HAP-1 (cell line): ENCODE measurements at regions not wholly inside any gene's neighbourhood (a gene's known extent, or its start where the extent isn't known, plus 50 kb on each side); places are given as distances from the start of the nearest gene placed in this dataset.

Experiments used
- DNase-seq, 2 experiments: peaks; one replicate each; pipeline ENCODE4 v3.0.0-alpha.2; 2016 to 2020; ENCODE audit warnings: low spot score in 2 of 2
- H3K27me3 ChIP-seq: fragments of 250-450 bp; sonication (Bioruptor Pico); 2 replicates; pipeline ENCODE4 v1.5.1; 2020; ENCODE audit warnings: low read depth, mild to moderate bottlenecking, moderate library complexity
- H3K36me3 ChIP-seq: fragments of 250-450 bp; sonication (Bioruptor Pico); replicated peaks from 2 replicates; pipeline ENCODE4 v1.5.1; 2020; ENCODE audit warnings: mild to moderate bottlenecking
- H3K4me1 ChIP-seq: fragments of 250-450 bp; sonication (Bioruptor Pico); 2 replicates; pipeline ENCODE4 v1.5.1; 2020; ENCODE audit warnings: mild to moderate bottlenecking
- H3K4me3 ChIP-seq: fragments of 250-450 bp; sonication (Bioruptor Pico); 2 replicates; pipeline ENCODE4 v1.5.1; 2020; ENCODE audit warnings: mild to moderate bottlenecking, moderate library complexity
- H3K9me3 ChIP-seq: fragments of 250-450 bp; sonication (Bioruptor Pico); 2 replicates; pipeline ENCODE4 v1.5.1; 2020; ENCODE audit warnings: mild to moderate bottlenecking, moderate library complexity
- in situ Hi-C: fragments of 300-500 bp; cut with MboI; formaldehyde crosslinking; loops from 3 replicates; pipeline ENCODE4 v1.14.3; 2020; ENCODE audit warnings: low sequenced_read_pairs, inconsistent platforms, mixed read lengths

DNA sequence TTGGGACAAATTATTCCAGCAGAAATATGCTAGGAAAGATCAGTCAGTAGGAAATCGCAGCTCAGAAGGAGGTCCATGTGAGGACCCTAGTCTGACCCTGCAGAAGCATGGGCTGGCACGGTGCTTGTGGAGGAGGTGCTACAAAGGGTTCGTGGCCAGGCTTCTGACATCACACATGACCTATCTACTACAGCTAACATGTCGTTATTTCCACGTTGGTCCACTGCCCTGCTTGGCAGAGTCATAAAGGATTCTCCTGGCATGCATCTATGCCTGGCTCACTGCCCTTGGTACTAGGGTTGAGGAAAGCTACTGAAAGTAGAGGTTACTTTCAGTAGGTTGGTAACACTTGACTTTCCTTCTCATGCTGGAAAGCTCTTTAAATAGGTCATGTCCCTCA is 118.1 kb upstream of the SHISA6 start:
- H3K4me3 ChIP-seq, result no peak overlapping the region
- DNase-seq, result no peak
- H3K27me3 ChIP-seq, result no peaks in the 10 kb centered on the region
- no peaks in the 10 kb centered on the region for H3K36me3 ChIP-seq
- H3K9me3 ChIP-seq, result no peaks in the 10 kb centered on the region
- no peaks in the 10 kb centered on the region for H3K4me1 ChIP-seq
- in situ Hi-C loops, result no loop called here

DNA sequence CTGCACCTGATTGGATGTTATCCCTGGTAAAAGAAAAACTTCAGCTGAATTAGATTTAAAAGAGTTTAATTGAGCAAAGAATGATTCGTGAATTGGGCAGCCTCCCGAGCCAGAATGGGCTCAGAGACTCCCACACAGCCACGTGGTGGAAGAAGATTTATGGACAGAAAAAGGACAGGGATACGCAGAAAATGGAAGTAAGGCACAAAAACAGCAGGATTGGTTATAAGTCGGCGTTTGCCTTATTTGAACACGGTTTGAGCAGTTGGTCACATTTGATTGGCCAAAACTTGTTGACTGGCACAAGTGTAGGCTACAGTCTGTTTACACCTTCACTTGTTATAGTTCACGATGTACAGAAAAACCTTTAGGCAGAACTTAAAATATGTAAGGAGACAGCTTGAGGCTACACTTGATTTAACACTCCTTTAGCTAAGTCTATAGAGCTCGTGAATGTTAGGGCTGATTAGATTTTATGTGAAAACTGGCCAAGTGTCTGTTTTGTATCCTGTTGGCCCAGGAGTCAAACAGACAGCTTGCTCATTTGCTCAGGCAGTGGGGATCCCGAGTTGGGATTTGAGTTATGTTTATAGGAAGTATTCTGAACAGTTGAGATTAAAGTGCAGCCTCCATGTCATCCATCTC is 119.5 kb upstream of the SHISA6 start:
- in situ Hi-C loops, result no loop called here
- no peak for DNase-seq

DNA sequence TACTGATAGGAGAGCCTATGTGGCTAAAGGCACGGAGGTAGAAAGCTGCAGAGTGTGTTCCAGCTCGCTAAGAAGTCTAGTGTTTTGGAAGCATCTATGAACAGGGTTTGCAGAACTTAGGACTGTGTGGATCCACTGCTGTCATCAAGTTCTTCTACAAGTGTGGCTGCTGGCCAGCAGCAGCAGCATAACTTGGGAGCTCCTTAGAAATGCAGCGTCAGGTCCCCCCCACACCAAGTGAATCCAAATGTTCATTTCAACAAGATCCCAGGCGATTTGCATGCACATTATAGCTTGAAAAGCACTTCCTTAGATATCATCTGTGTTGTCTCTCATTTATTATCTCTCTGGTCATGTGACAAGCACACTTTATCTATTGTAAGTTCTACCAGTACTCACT is 131.9 kb upstream of the SHISA6 start:
- H3K4me1 ChIP-seq, result no peaks in the 10 kb centered on the region
- in situ Hi-C loops, result no loop called here
- no peak overlapping the region for H3K4me3 ChIP-seq
- H3K36me3 ChIP-seq, result no peaks in the 10 kb centered on the region
- DNase-seq, result no peak
- 0 out of 2 replicates have a peak, but pooled peaks cover 4% of the 10 kb centered on the region for H3K9me3 ChIP-seq
- no peaks in the 10 kb centered on the region for H3K27me3 ChIP-seq

More for the DNA sequence above, 119.5 kb upstream of the SHISA6 start:
- H3K27me3 ChIP-seq, result no peaks in the 10 kb centered on the region
- H3K4me1 ChIP-seq, result no peaks in the 10 kb centered on the region
- no peaks in the 10 kb centered on the region for H3K9me3 ChIP-seq
- H3K4me3 ChIP-seq, result no peak overlapping the region
- no peaks in the 10 kb centered on the region for H3K36me3 ChIP-seq

DNA sequence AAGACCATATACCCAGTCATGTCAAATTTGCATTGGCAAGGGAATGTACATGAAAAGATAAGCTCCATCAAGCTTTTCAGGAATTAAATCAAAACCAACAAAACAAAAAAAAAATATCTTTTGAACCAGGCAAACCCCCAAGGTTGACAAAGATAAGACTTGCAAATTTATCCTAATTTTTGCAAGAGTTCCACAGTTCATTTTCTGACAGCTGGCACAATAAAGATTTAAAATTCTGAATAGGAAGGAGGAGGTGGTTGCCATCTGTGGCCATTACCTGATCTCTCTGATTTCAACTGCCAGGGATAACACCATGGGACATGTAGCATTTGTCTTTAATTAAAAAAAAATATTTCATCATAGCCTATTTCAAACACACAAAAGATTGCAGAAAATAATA is 135.9 kb upstream of the SHISA6 start:
- no peak overlapping the region for H3K4me3 ChIP-seq
- in situ Hi-C loops, result no loop called here
- no peaks in the 10 kb centered on the region for H3K4me1 ChIP-seq
- H3K36me3 ChIP-seq, result no peaks in the 10 kb centered on the region
- no peaks in the 10 kb centered on the region for H3K27me3 ChIP-seq
- H3K9me3 ChIP-seq, result no peaks in the 10 kb centered on the region
- DNase-seq, result no peak

DNA sequence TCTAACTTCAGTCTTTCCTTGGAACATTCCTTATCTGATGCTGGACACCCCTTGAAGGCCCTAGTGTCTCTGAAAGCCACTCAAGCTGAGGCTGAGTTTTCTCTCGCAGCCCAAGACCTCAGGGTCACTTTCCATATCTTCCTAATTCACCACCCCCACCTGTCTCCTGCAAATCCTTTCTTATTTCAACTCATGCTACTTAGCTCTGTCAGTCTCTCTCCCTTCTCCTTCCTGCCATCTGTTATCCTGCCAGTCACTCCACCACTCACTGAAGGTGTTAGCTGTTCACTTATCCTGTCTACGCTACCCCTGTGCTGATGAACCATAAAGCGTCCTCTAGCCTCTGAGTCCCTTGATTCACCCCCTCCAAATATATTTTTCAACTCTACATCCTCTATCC is 143.9 kb upstream of the SHISA6 start:
- in situ Hi-C loops, result no loop called here
- H3K36me3 ChIP-seq, result no peaks in the 10 kb centered on the region
- H3K4me3 ChIP-seq, result no peak overlapping the region
- H3K27me3 ChIP-seq, result no peaks in the 10 kb centered on the region
- H3K4me1 ChIP-seq, result no peaks in the 10 kb centered on the region
- DNase-seq, result no peak
- no peaks in the 10 kb centered on the region for H3K9me3 ChIP-seq

DNA sequence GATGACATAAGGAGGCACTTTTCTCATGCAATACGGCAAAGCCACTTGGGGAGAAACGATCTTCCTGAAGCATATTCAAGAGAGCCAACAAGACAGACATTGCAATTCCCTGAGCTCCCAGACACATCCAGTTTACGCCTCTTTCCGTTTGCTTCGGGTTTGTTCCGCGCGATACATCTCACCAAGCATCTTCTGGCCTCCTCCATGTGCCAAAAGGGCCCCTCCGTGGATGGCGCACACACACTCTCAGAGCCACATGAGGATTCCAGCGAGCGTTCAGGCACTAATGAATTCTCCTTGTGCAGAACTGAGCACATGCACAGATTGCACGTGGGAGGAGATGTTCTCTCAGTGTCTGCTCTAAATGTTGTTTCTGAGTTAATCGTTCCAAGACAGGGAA is 146.7 kb upstream of the SHISA6 start:
- Histone ChIP-seq H3K4me1 (no peaks in the 10 kb centered on the region), H3K4me3 (no peak overlapping the region), H3K27me3 (no peaks in the 10 kb centered on the region), H3K9me3 (no peaks in the 10 kb centered on the region), H3K36me3 (no peaks in the 10 kb centered on the region)
- no peak for DNase-seq
- in situ Hi-C loops, result no loop called here

DNA sequence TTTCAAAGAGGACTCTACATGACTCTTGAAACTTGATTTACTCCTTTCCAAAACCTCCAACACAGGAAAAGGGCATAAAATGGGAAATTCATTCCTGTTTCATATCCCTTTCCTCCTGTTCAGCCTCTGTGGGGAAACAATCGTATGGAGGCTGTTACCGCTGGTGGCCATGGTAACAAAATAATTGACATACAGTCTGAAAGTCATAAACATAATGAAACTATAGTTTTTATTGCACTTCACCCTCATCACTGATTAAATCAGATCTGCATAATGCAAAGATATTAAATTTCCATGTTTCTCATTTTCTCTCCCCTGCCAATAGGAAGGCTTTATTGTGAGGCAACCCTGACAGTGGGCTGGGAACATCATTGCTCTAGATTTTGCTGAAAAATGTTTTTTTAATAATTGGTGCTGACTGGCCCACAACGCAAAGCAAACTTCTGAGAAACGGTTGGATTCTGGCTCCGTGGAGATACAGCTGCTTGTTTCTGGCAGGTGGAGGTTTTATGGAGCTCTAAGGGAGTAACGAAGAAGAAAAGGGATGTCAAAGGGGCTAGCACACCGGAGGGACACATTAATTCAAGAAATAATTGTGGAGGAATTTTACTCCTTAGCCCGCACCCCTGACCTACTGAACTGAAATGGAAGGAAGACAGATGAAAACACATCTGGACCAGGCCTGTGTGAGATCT is 154.2 kb upstream of the SHISA6 start:
- H3K27me3 ChIP-seq, result no peaks in the 10 kb centered on the region
- no peaks in the 10 kb centered on the region for H3K36me3 ChIP-seq
- in situ Hi-C loops, result no loop called here
- H3K4me3 ChIP-seq, result no peak overlapping the region
- H3K9me3 ChIP-seq, result no peaks in the 10 kb centered on the region
- DNase-seq, result no peak
- no peaks in the 10 kb centered on the region for H3K4me1 ChIP-seq

DNA sequence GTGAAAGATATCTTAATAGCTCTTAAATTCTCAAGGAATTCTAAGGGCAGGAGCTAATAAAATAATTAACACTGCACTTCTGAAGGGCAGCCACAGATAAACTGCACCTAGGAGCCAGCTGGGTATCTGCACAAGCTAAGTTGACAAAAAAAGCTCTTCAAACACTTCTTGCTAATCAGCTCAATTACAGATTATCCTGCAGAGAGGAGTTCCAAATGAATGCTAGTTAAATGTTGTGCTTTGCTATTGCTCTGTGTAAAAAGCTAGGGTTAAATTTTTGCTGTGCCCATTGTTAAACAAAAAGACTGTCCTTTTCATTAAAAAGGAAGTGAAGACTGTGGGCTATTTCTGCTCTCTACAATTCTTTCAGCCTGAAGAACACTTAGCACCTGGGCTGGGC is 158.5 kb upstream of the SHISA6 start:
- no peak for DNase-seq
- Histone ChIP-seq H3K36me3 (no peaks in the 10 kb centered on the region), H3K4me1 (no peaks in the 10 kb centered on the region), H3K27me3 (no peaks in the 10 kb centered on the region), H3K9me3 (no peaks in the 10 kb centered on the region), H3K4me3 (no peak overlapping the region)
- in situ Hi-C loops, result no loop called here

DNA sequence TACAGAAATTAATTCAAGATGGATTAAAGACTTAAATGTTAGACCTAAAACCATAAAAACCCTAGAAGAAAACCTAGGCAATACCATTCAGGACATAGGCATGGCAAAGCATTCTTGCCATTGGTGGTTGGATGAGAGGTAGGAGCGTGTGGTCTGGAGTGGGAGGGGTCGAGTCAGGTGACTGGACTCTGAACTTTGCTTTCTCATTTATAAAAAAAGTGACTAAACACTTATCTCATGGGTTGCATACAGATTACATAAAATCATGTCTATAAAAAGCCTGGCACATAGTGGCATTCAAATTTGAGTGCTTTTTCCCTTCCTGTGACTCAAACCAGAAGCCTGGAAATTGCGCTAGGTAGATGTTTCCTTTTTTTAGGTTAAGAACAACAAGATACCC is 159.7 kb upstream of the SHISA6 start:
- Histone ChIP-seq H3K36me3 (no peaks in the 10 kb centered on the region), H3K4me1 (no peaks in the 10 kb centered on the region), H3K9me3 (no peaks in the 10 kb centered on the region), H3K4me3 (no peak overlapping the region), H3K27me3 (no peaks in the 10 kb centered on the region)
- in situ Hi-C loops, result no loop called here
- DNase-seq, result no peak

DNA sequence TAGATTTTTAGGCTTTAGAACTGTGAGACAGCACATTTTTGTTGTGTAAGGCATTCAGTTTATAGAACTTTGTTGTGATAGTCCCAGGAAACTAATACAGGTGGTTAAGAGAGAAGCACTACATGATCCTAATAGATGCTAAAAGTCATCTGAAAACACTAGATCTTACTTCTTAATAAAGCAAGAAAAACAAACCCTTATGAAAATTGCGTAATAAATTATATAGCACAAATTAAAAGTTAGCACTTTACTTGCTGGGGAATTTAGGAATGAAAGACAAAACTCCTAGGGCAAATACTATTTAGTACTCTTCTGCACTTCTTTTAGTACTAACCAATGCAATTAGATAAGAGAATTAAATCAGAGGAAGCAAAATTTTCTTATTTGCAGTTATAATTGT is 163.3 kb upstream of the SHISA6 start:
- Histone ChIP-seq H3K4me1 (no peaks in the 10 kb centered on the region), H3K4me3 (no peak overlapping the region), H3K9me3 (no peaks in the 10 kb centered on the region), H3K36me3 (no peaks in the 10 kb centered on the region), H3K27me3 (no peaks in the 10 kb centered on the region)
- DNase-seq, result no peak
- in situ Hi-C loops, result no loop called here

DNA sequence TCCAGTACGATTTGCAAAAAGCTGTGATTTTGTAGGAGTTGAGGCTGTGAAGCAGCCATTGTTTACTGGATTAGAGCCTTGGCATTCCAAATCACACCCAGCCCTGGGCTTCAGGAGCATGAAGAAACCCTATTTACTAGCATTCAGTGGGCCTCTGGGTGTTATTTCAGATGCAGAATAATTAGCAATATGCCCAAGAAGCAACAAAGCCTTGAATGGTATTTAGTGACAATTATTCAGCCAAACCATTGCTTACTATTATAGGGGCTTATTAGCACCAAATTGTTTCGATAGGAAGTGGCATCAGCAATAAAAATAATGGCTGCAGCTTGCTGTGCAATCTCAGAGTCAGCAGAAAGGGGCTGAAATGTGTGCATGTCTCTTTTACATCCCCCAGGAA is 166.6 kb upstream of the SHISA6 start:
- Histone ChIP-seq H3K9me3 (no peaks in the 10 kb centered on the region), H3K4me3 (no peak overlapping the region), H3K4me1 (no peaks in the 10 kb centered on the region), H3K27me3 (no peaks in the 10 kb centered on the region), H3K36me3 (no peaks in the 10 kb centered on the region)
- DNase-seq, result no peak
- in situ Hi-C loops, result no loop called here

DNA sequence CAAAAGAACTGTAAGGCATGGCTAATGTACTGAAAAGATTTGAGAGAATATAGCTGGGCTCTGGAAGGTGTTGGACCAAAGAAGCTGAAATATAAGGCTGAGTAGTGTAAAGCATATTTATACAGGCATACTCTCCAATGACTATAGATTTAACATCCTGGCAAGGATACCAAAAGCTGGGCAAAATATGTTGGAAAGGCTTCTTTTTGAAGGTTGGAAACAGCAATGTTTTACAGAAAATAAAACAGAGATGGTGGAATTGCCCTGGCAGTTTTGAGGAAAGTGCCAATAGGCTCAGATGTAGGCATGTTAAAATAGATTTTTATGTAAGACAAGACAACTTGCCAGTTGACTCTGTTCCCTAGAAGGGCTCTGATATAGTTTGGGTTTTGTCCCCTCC is 184.1 kb upstream of the SHISA6 start:
- no peaks in the 10 kb centered on the region for H3K27me3 ChIP-seq
- H3K4me3 ChIP-seq, result no peak overlapping the region
- H3K9me3 ChIP-seq, result no peaks in the 10 kb centered on the region
- no peak for DNase-seq
- in situ Hi-C loops, result no loop called here
- H3K4me1 ChIP-seq, result no peaks in the 10 kb centered on the region
- no peaks in the 10 kb centered on the region for H3K36me3 ChIP-seq

DNA sequence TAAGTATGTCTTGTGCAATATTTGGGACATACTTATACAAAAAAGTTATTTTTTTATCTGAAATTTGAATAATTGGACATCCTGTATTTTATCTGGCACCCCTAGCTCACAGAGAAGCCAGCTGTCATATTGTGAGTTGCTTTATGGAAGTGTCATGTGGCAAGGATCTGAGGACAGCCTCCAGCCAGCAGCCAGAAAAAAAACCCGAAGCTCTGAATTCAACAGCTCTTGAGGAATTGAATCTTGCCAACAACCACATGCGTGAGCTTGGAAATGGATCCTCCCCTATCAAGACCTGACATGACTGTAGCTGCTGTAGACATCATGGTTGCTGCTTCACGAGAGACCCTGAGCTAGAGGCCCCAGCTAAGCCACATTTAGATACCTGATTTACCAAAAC is 187.2 kb upstream of the SHISA6 start:
- no peaks in the 10 kb centered on the region for H3K4me1 ChIP-seq
- H3K9me3 ChIP-seq, result no peaks in the 10 kb centered on the region
- in situ Hi-C loops, result no loop called here
- DNase-seq, result no peak
- no peaks in the 10 kb centered on the region for H3K27me3 ChIP-seq
- no peaks in the 10 kb centered on the region for H3K36me3 ChIP-seq
- no peak overlapping the region for H3K4me3 ChIP-seq

DNA sequence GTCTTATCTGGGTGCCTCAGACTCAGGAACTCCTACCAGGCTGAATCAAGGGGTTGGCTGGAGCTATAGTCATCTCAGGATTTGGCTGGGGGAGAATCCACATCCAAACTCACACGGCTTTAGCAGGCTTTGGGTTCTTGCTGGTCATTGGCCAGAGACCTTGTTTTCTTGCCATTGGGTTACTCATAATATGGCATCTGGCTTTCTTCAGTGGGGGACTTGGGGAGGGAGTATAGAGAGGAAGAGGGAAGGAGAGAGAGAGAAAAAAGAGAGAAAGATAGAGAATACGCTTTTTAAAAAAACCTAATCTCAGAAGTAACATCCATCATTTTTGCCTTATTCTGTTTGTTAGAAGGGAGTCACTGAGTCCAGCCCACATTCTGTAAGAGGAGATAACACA is 191.5 kb upstream of the SHISA6 start:
- Histone ChIP-seq H3K4me1 (no peaks in the 10 kb centered on the region), H3K27me3 (no peaks in the 10 kb centered on the region), H3K36me3 (no peaks in the 10 kb centered on the region), H3K9me3 (no peaks in the 10 kb centered on the region), H3K4me3 (no peak overlapping the region)
- in situ Hi-C loops, result no loop called here
- no peak for DNase-seq

DNA sequence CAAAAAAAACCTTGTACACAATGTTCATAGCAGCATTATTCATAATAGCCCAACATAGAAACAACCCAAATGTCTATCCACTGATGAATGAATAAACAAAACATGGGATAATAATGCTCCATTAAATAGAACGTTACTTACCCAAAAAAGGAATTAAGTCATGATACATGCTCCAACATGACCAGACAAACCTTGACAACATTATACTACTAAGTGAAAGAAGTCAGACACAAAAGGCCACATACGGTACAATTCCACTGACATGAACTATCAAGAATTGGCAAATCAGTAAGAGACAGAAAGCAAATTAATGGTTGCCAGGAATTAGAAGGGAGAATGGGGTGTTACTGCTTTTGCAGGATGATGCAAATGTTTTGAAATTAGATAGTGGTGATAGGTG is 193.8 kb upstream of the SHISA6 start:
- Histone ChIP-seq H3K27me3 (no peaks in the 10 kb centered on the region), H3K4me3 (no peak overlapping the region), H3K9me3 (no peaks in the 10 kb centered on the region; the same call in 1 of the 2 replicates), H3K4me1 (no peaks in the 10 kb centered on the region), H3K36me3 (no peaks in the 10 kb centered on the region)
- in situ Hi-C loops, result no loop called here
- no peak for DNase-seq
